ENCODE measurements at regions not wholly inside any gene's neighbourhood (a gene's known extent, or its start where the extent isn't known, plus 50 kb on each side); places are given as distances from the start of the nearest gene placed in this dataset.
A peak's percentile ranks its signal among the peaks of the same experiment; 100 is the strongest.

DNA sequence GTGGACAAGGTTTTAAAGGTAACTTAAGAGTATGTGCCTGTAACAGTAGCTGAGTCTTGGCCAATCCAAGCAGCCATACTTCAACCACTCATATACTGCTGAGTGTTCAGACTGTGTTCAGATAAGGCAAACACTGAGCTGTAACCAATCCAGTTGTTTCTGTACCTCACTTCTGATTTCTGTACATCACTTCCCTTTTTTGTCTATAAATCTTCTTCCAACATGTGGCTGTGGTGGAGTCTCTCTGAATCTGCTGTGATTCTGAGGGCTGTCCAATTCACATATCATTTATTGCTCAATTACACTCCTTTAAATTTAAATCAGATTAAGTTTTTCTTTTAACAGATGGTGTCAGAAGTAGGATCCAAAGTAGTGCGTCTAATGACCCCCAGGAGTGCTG, 149.5 kb upstream of the PHF14 start:
- H3K27ac ChIP-seq (ENCODE audit: low read depth, low read length): no peak overlapping the region
- no peak for DNase-seq (ENCODE audit: low read depth in 4 of 6, low spot score in 6 of 6)
- WGBS (ENCODE audit: insufficient coverage): 100% methylated on average over 1 of the region's 1 CpG
- no peaks in the 10 kb centered on the region for H3K4me1 ChIP-seq (ENCODE audit: control insufficient read depth, insufficient read depth, low read length)
- no peaks in the 10 kb centered on the region for H3K36me3 ChIP-seq (ENCODE audit: control insufficient read depth, insufficient read depth, low read length)
- H3K9me3 ChIP-seq (ENCODE audit: control insufficient read depth, insufficient read depth, low read length): no peaks in the 10 kb centered on the region
- H3K4me3 ChIP-seq (ENCODE audit: low read depth, low read length): no peak overlapping the region
- no peaks in the 10 kb centered on the region for H3K27me3 ChIP-seq (ENCODE audit: control insufficient read depth, insufficient read depth, low read length)

DNA sequence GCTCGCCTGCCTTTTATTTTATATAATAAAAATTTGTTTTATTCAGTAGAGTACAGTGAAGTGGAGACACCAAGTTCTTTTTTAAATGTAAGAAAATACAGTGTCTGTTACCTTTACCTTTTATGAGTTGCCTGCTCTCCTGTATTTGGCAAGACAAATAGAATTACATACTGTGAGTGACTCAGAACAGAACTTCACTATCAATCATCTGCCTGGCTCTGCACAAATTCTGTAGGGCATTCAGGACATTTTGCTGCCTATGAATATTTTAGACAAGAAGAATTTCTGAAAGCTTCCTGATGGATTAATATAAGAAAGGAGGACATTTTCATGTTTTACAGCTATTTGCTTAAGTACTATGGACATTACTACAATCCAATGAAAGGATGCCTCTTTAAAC, 135.4 kb upstream of the PHF14 start:
- Histone ChIP-seq H3K27me3 (ENCODE audit: control insufficient read depth, insufficient read depth, low read length) (no peaks in the 10 kb centered on the region), H3K9me3 (ENCODE audit: control insufficient read depth, insufficient read depth, low read length) (no peaks in the 10 kb centered on the region), H3K4me1 (ENCODE audit: control insufficient read depth, insufficient read depth, low read length) (no peaks in the 10 kb centered on the region), H3K4me3 (ENCODE audit: low read depth, low read length) (no peak overlapping the region), H3K36me3 (ENCODE audit: control insufficient read depth, insufficient read depth, low read length) (no peaks in the 10 kb centered on the region), H3K27ac (ENCODE audit: low read depth, low read length) (no peak overlapping the region)
- DNase-seq (ENCODE audit: low read depth in 4 of 6, low spot score in 6 of 6): peak in 1 of 6 donors; percentile 70
- WGBS (ENCODE audit: insufficient coverage): no CpG with 5 or more reads among the region's 1 CpG

DNA sequence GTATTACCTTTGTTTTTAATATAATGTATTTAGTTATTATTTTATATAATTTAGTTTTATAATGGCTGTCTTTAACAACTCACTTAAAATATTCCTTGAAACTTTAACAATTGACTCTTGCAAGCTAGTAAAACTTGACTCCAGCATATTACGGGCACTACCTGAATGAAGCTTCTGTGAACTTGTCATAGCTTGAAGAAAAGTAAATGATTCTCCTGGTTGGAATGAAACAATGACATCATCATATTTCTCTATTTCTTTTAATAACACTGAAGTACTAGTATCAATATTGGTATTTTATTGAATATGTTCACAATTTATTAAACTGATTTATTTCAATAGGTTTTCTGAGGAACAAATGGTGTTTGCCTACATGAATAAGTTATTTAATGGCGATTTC, 128.4 kb upstream of the PHF14 start:
- Histone ChIP-seq H3K4me1 (ENCODE audit: control insufficient read depth, insufficient read depth, low read length) (no peaks in the 10 kb centered on the region), H3K9me3 (ENCODE audit: control insufficient read depth, insufficient read depth, low read length) (no peaks in the 10 kb centered on the region), H3K27ac (ENCODE audit: low read depth, low read length) (no peak overlapping the region), H3K4me3 (ENCODE audit: low read depth, low read length) (no peak overlapping the region), H3K36me3 (ENCODE audit: control insufficient read depth, insufficient read depth, low read length) (no peaks in the 10 kb centered on the region), H3K27me3 (ENCODE audit: control insufficient read depth, insufficient read depth, low read length) (no peaks in the 10 kb centered on the region)
- no CpG with 5 or more reads among the region's 2 CpGs for WGBS (ENCODE audit: insufficient coverage)
- DNase-seq (ENCODE audit: low read depth in 4 of 6, low spot score in 6 of 6): no peak

DNA sequence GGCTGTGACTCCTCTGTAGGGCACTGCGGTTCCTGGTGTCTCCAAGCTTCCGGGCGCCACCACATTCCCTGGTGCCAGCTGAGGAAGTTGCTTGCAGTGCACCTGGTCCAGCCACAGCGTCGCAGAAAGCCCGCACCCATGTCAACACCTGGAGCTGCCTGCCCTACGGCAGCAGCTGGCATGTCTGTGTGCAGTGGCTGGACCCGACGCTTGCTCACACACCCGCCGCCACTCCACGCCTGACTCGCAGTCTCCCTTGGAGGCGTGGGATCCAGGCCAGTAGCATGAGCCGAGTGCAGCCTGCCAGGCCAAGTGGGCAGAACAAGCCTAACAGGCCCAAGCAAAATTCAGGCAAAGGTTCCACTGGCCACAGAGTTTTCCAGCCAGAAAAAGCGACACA, 118.1 kb upstream of the PHF14 start:
- Histone ChIP-seq H3K27me3 (ENCODE audit: control insufficient read depth, insufficient read depth, low read length) (no peaks in the 10 kb centered on the region), H3K4me3 (ENCODE audit: low read depth, low read length) (no peak overlapping the region), H3K36me3 (ENCODE audit: control insufficient read depth, insufficient read depth, low read length) (no peaks in the 10 kb centered on the region), H3K27ac (ENCODE audit: low read depth, low read length) (no peak overlapping the region), H3K9me3 (ENCODE audit: control insufficient read depth, insufficient read depth, low read length) (no peaks in the 10 kb centered on the region), H3K4me1 (ENCODE audit: control insufficient read depth, insufficient read depth, low read length) (no peaks in the 10 kb centered on the region)
- no peak for DNase-seq (ENCODE audit: low read depth in 4 of 6, low spot score in 6 of 6)
- 92% methylated on average over 15 of the region's 16 CpGs for WGBS (ENCODE audit: insufficient coverage)

DNA sequence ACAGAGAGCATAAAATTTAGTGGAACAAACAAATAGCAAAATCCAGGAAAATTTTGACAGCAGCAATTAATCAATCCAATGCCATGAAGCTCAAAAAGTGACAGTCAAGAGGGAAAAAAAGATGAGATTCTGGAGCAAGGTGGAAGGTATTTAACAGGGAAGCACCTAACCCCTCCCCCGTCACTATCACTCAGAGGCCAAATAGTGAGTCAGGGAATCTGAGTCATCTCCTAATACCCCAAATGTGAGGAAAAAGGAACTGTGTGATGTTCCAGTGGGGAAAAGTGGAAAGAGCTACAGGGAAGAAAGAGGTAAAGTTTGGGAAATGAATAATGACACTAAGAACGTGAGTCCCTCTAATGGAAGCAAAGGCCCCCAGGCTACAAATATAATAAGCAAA, 113.2 kb upstream of the PHF14 start:
- H3K9me3 ChIP-seq (ENCODE audit: control insufficient read depth, insufficient read depth, low read length): no peaks in the 10 kb centered on the region
- no peak for DNase-seq (ENCODE audit: low read depth in 4 of 6, low spot score in 6 of 6)
- no peak overlapping the region for H3K4me3 ChIP-seq (ENCODE audit: low read depth, low read length)
- no CpG with 5 or more reads among the region's 2 CpGs for WGBS (ENCODE audit: insufficient coverage)
- H3K36me3 ChIP-seq (ENCODE audit: control insufficient read depth, insufficient read depth, low read length): no peaks in the 10 kb centered on the region
- H3K27ac ChIP-seq (ENCODE audit: low read depth, low read length): no peak overlapping the region
- no peaks in the 10 kb centered on the region for H3K27me3 ChIP-seq (ENCODE audit: control insufficient read depth, insufficient read depth, low read length)
- H3K4me1 ChIP-seq (ENCODE audit: control insufficient read depth, insufficient read depth, low read length): no peaks in the 10 kb centered on the region

DNA sequence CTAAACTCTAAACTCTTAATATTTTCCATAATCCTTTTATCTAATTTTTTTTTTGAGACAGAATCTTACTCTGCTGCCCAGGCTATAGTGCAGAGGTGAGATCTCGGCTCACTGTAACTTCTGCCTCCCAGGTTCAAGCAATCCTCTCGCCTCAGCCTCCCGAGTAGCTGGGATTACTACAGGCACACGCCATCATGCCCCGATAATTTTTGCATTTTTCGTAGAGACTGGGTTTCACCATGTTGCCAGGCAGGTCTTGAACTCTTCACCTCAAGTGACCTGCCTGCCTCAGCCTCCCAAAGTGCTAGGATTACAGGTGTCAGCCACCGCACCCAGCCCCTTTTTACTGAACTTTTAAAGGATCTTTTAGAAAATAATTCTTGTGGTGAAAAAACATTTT, 110.2 kb upstream of the PHF14 start:
- WGBS (ENCODE audit: insufficient coverage): 94% methylated on average over 6 of the region's 7 CpGs
- Histone ChIP-seq H3K4me3 (ENCODE audit: low read depth, low read length) (no peak overlapping the region), H3K27me3 (ENCODE audit: control insufficient read depth, insufficient read depth, low read length) (no peaks in the 10 kb centered on the region), H3K9me3 (ENCODE audit: control insufficient read depth, insufficient read depth, low read length) (no peaks in the 10 kb centered on the region), H3K27ac (ENCODE audit: low read depth, low read length) (no peak overlapping the region), H3K36me3 (ENCODE audit: control insufficient read depth, insufficient read depth, low read length) (no peaks in the 10 kb centered on the region), H3K4me1 (ENCODE audit: control insufficient read depth, insufficient read depth, low read length) (no peaks in the 10 kb centered on the region)
- no peak for DNase-seq (ENCODE audit: low read depth in 4 of 6, low spot score in 6 of 6)

DNA sequence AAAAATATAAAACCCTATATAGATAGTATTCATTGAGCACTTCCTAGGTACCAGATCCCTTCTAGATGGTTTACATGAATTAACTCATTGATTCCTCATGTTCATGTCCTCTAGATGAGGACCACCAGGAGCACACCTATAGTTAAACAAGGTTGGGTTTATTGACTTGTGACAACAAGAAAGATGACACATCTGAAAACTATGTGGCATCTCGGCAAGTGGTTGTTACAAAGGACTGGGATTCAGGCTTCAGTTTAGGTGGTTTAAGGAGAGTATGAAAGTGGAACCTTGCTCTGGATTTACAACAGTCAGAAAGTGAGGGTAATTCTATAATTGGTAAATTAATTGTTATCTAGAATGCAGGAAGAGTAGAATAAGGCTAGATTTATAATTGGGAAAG, 99.0 kb upstream of the PHF14 start:
- no peaks in the 10 kb centered on the region for H3K36me3 ChIP-seq (ENCODE audit: control insufficient read depth, insufficient read depth, low read length)
- no peak overlapping the region for H3K4me3 ChIP-seq (ENCODE audit: low read depth, low read length)
- no peak for DNase-seq (ENCODE audit: low read depth in 4 of 6, low spot score in 6 of 6)
- no peaks in the 10 kb centered on the region for H3K27me3 ChIP-seq (ENCODE audit: control insufficient read depth, insufficient read depth, low read length)
- H3K9me3 ChIP-seq (ENCODE audit: control insufficient read depth, insufficient read depth, low read length): no peaks in the 10 kb centered on the region
- no peaks in the 10 kb centered on the region for H3K4me1 ChIP-seq (ENCODE audit: control insufficient read depth, insufficient read depth, low read length)
- no peak overlapping the region for H3K27ac ChIP-seq (ENCODE audit: low read depth, low read length)
- WGBS (ENCODE audit: insufficient coverage): 73% methylated on average over 1 of the region's 1 CpG

DNA sequence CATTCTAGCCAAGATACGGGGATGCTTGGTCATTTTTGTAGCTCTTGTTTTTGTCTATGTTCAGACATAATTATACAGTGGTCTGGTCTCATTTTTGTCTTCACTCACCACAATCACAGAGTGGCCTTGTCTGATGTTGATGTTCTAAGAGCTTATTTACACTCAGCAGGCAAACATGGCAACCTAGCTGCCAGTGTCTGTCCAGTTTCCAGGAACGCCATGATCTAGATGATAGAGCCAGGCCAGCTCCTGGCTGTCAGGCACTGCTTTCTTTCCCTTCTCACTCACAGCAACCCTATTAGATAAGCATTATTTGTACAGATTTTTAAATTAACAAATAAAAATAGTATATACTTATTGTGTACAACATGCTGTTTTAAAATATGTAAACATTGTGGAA, 98.6 kb upstream of the PHF14 start:
- no peak overlapping the region for H3K27ac ChIP-seq (ENCODE audit: low read depth, low read length)
- no peaks in the 10 kb centered on the region for H3K9me3 ChIP-seq (ENCODE audit: control insufficient read depth, insufficient read depth, low read length)
- H3K4me3 ChIP-seq (ENCODE audit: low read depth, low read length): no peak overlapping the region
- no peaks in the 10 kb centered on the region for H3K4me1 ChIP-seq (ENCODE audit: control insufficient read depth, insufficient read depth, low read length)
- H3K36me3 ChIP-seq (ENCODE audit: control insufficient read depth, insufficient read depth, low read length): no peaks in the 10 kb centered on the region
- WGBS (ENCODE audit: insufficient coverage): 100% methylated on average over 1 of the region's 2 CpGs
- no peak for DNase-seq (ENCODE audit: low read depth in 4 of 6, low spot score in 6 of 6)
- H3K27me3 ChIP-seq (ENCODE audit: control insufficient read depth, insufficient read depth, low read length): no peaks in the 10 kb centered on the region

DNA sequence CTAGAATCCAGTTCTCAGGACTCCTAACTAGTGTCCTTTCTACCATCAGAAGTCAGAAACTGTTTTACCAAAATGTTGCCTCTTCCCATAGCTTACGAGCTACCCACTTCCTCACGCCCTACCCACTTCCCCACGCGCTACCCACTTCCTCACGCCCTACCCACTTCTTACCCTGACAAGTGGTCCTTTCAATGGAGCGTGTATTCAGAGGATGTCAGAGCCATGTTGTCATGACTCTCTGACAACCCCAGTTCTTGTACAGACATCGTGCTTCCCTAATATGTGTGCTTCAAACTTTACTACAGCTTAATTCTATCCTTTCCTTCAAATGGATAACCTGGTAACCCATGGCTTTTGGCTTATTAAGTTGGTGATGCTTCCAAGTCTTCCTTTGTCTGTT, 84.8 kb upstream of the PHF14 start:
- no peaks in the 10 kb centered on the region for H3K27me3 ChIP-seq (ENCODE audit: control insufficient read depth, insufficient read depth, low read length)
- H3K4me3 ChIP-seq (ENCODE audit: low read depth, low read length): no peak overlapping the region
- WGBS (ENCODE audit: insufficient coverage): 94% methylated on average over 6 of the region's 7 CpGs
- H3K36me3 ChIP-seq (ENCODE audit: control insufficient read depth, insufficient read depth, low read length): no peaks in the 10 kb centered on the region
- H3K9me3 ChIP-seq (ENCODE audit: control insufficient read depth, insufficient read depth, low read length): no peaks in the 10 kb centered on the region
- no peaks in the 10 kb centered on the region for H3K4me1 ChIP-seq (ENCODE audit: control insufficient read depth, insufficient read depth, low read length)
- no peak overlapping the region for H3K27ac ChIP-seq (ENCODE audit: low read depth, low read length)
- no peak for DNase-seq (ENCODE audit: low read depth in 4 of 6, low spot score in 6 of 6)

DNA sequence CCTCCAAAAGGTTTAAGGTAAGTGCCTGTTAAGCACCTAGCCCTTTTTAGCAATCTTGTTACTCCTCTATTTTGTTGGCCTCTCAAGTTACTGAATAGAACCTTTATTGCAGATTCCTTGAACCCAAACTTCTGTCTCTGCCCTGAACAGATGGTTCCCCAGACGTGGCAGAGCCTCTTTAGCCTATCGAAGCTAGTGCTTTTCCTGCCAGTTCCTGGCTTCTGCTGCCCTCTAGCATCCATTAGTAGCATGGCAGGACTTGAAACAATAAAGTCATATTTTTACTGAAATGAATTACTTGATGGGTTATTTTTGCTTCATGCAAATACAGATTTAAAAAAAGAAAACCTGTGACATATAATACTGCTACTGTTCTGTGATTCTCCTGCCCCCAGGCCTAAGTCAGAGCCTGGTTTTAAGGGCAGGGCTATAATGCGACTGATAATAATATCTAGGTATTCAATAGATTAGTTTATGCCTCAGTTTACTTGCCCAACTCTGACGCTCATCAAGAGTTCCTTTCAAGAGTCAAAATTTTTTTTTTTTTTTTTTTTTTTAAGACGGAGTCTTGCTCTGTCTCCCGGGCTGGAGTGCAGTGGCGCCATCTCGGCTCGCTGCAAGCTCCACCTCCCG, 84.3 kb upstream of the PHF14 start:
- WGBS (ENCODE audit: insufficient coverage): 61% methylated on average over 8 of the region's 10 CpGs
- DNase-seq (ENCODE audit: low read depth in 4 of 6, low spot score in 6 of 6): peak; percentile 21 to 88 (median 31)
- no peaks in the 10 kb centered on the region for H3K36me3 ChIP-seq (ENCODE audit: control insufficient read depth, insufficient read depth, low read length)
- no peak overlapping the region for H3K27ac ChIP-seq (ENCODE audit: low read depth, low read length)
- no peaks in the 10 kb centered on the region for H3K27me3 ChIP-seq (ENCODE audit: control insufficient read depth, insufficient read depth, low read length)
- no peaks in the 10 kb centered on the region for H3K9me3 ChIP-seq (ENCODE audit: control insufficient read depth, insufficient read depth, low read length)
- H3K4me3 ChIP-seq (ENCODE audit: low read depth, low read length): no peak overlapping the region
- H3K4me1 ChIP-seq (ENCODE audit: control insufficient read depth, insufficient read depth, low read length): no peaks in the 10 kb centered on the region
